KMS-11 (cell line): ENCODE measurements at regions not wholly inside any gene's neighbourhood (a gene's known extent, or its start where the extent isn't known, plus 50 kb on each side); places are given as distances from the start of the nearest gene placed in this dataset.
"Not testable (repeated sequence)": the region's sequence is repeated elsewhere in the genome, so short reads cannot be mapped to it uniquely, and the experiment has no call there.

Source experiments
- H2AFZ ChIP-seq: fragments of 200-600 bp; sonication (generic); 2 replicates; pipeline ENCODE4 v1.6.1; 2016; ENCODE audit warnings: antibody characterized with exemption, mixed run types, low read depth
- H3K27ac ChIP-seq: fragments of 200-600 bp; sonication (generic); 2 replicates; pipeline ENCODE4 v1.6.1; 2016; ENCODE audit warnings: mild to moderate bottlenecking, mixed run types
- H3K27me3 ChIP-seq: fragments of 200-600 bp; sonication (generic); 2 replicates; pipeline ENCODE4 v1.6.1; 2017; ENCODE audit warnings: mild to moderate bottlenecking, low read depth, mixed run types, moderate library complexity; ENCODE audit not compliant: insufficient read depth
- H3K36me3 ChIP-seq: fragments of 200-600 bp; sonication (generic); 2 replicates; pipeline ENCODE4 v1.6.1; 2017; ENCODE audit warnings: mild to moderate bottlenecking, mixed run types; ENCODE audit not compliant: insufficient read depth
- H3K4me1 ChIP-seq: fragments of 200-600 bp; sonication (generic); 2 replicates; pipeline ENCODE4 v1.6.1; 2016; ENCODE audit warnings: mild to moderate bottlenecking, low read depth, mixed run types; ENCODE audit not compliant: poor library complexity, severe bottlenecking
- H3K4me2 ChIP-seq: fragments of 200-600 bp; sonication (generic); 2 replicates; pipeline ENCODE4 v1.7.0; 2016; ENCODE audit warnings: mild to moderate bottlenecking, mixed run types
- H3K4me3 ChIP-seq: fragments of 200-600 bp; sonication (generic); IDR thresholded peaks from 2 replicates; pipeline ENCODE4 v1.6.1; 2017; ENCODE audit warnings: low read depth, low read length, mixed read lengths; ENCODE audit not compliant: insufficient read depth
- H3K79me2 ChIP-seq: fragments of 200-600 bp; sonication (generic); 2 replicates; pipeline ENCODE4 v1.6.1; 2016; ENCODE audit warnings: low read depth, mixed run types; ENCODE audit not compliant: insufficient read depth
- H3K9ac ChIP-seq: fragments of 200-600 bp; sonication (generic); 2 replicates; pipeline ENCODE4 v1.6.1; 2016; ENCODE audit warnings: mild to moderate bottlenecking, mixed run types
- H4K20me1 ChIP-seq: fragments of 200-600 bp; sonication (generic); 2 replicates; pipeline ENCODE4 v1.6.1; 2016; ENCODE audit warnings: mild to moderate bottlenecking, mixed run types; ENCODE audit not compliant: insufficient read depth
- CTCF ChIP-seq: fragments of 200-600 bp; sonication (generic); conservative IDR thresholded peaks from 2 replicates; pipeline ENCODE4 v1.6.1; 2017; ENCODE audit warnings: low read depth, mild to moderate bottlenecking, antibody characterized with exemption, low read length, moderate library complexity, mixed read lengths

GRCh38 chr9:29174136-29174535, 1600.9 kb upstream of the C9orf72 start:
- H3K4me2 ChIP-seq = no peak overlapping the region
- H3K36me3 ChIP-seq = no peaks in the 10 kb centered on the region
- no peak for TF ChIP-seq CTCF
- no peak overlapping the region for H3K27ac ChIP-seq
- H3K27me3 ChIP-seq = no peaks in the 10 kb centered on the region
- no peaks in the 10 kb centered on the region for H4K20me1 ChIP-seq
- H3K79me2 ChIP-seq = no peaks in the 10 kb centered on the region
- H2AFZ ChIP-seq = no peak overlapping the region
- no peak overlapping the region for H3K4me3 ChIP-seq
- no peak overlapping the region for H3K9ac ChIP-seq
- H3K4me1 ChIP-seq = no peaks in the 10 kb centered on the region

GRCh38 chr9:29176231-29176630, 1603.0 kb upstream of the C9orf72 start:
- Histone ChIP-seq H3K36me3 (no peaks in the 10 kb centered on the region), H3K27ac (no peak overlapping the region), H3K27me3 (no peaks in the 10 kb centered on the region), H3K4me1 (no peaks in the 10 kb centered on the region), H3K9ac (no peak overlapping the region), H3K4me2 (no peak overlapping the region), H3K4me3 (no peak overlapping the region), H2AFZ (no peak overlapping the region), H4K20me1 (no peaks in the 10 kb centered on the region), H3K79me2 (no peaks in the 10 kb centered on the region)
- TF ChIP-seq CTCF = no peak

- H3K27ac ChIP-seq = no peak overlapping the region
- H3K79me2 ChIP-seq = no peaks in the 10 kb centered on the region
- no peak overlapping the region for H2AFZ ChIP-seq
- no peak overlapping the region for H3K9ac ChIP-seq
- no peaks in the 10 kb centered on the region for H3K36me3 ChIP-seq
- no peaks in the 10 kb centered on the region for H4K20me1 ChIP-seq
- no peak overlapping the region for H3K4me3 ChIP-seq
- no peak overlapping the region for H3K4me2 ChIP-seq
- H3K27me3 ChIP-seq = no peaks in the 10 kb centered on the region
- TF ChIP-seq CTCF = no peak
- H3K4me1 ChIP-seq = no peaks in the 10 kb centered on the region
These were observed 1603.5 kb upstream of the C9orf72 start for GRCh38 chr9:29176786-29177185.

GRCh38 chr9:29183971-29184370, 1610.7 kb upstream of the C9orf72 start:
- no peak for TF ChIP-seq CTCF
- Histone ChIP-seq H4K20me1 (no peaks in the 10 kb centered on the region), H3K27ac (no peak overlapping the region), H3K9ac (no peak overlapping the region), H3K79me2 (no peaks in the 10 kb centered on the region), H3K4me2 (no peak overlapping the region), H3K4me1 (no peaks in the 10 kb centered on the region), H3K27me3 (no peaks in the 10 kb centered on the region), H3K36me3 (no peaks in the 10 kb centered on the region), H2AFZ (no peak overlapping the region), H3K4me3 (no peak overlapping the region)

- not testable (repeated sequence) for H3K4me2 ChIP-seq, H3K36me3 ChIP-seq, H4K20me1 ChIP-seq, H3K27ac ChIP-seq, H2AFZ ChIP-seq, H3K4me3 ChIP-seq, H3K27me3 ChIP-seq, H3K4me1 ChIP-seq, H3K79me2 ChIP-seq, H3K9ac ChIP-seq
These were observed 1615.5 kb upstream of the C9orf72 start for GRCh38 chr9:29188771-29189170.

- not testable (repeated sequence) for H2AFZ ChIP-seq, H3K79me2 ChIP-seq
These were observed 1615.9 kb upstream of the C9orf72 start for GRCh38 chr9:29189221-29189620.

More at GRCh38 chr9:29189221-29189620, 1615.9 kb upstream of the C9orf72 start:
- not testable (repeated sequence) for H3K27ac ChIP-seq, H3K36me3 ChIP-seq, H3K4me2 ChIP-seq, H3K4me1 ChIP-seq, H4K20me1 ChIP-seq, H3K4me3 ChIP-seq, H3K27me3 ChIP-seq, H3K9ac ChIP-seq
